Activated naive CD4-positive, alpha-beta T cell (primary cell): ENCODE measurements at regions not wholly inside any gene's neighbourhood (a gene's known extent, or its start where the extent isn't known, plus 50 kb on each side); places are given as distances from the start of the nearest gene placed in this dataset.

Source experiments
- DNase-seq, 4 experiments: peaks; one replicate each; lab custom pipeline; 2025; lab: John Stamatoyannopoulos, UW

GRCh38 chr11:104432526-104432925 lies 268.6 kb upstream of the PDGFD start:
- no peak for DNase-seq

- DNase-seq = no peak
Observed at GRCh38 chr11:104422324-104422944, 258.5 kb upstream of the PDGFD start.

GRCh38 chr11:104410336-104410735 lies 246.4 kb upstream of the PDGFD start:
- DNase-seq = no peak

- no peak for DNase-seq
Observed at GRCh38 chr11:104408630-104409029, 244.7 kb upstream of the PDGFD start.

GRCh38 chr11:104405277-104405676 lies 241.3 kb upstream of the PDGFD start:
- DNase-seq = no peak

GRCh38 chr11:104404231-104405175 lies 240.6 kb upstream of the PDGFD start:
- DNase-seq = no peak

- DNase-seq = no peak
Observed at GRCh38 chr11:104402812-104403521, 239.0 kb upstream of the PDGFD start.

- DNase-seq = no peak
Observed at GRCh38 chr11:104394508-104394907, 230.6 kb upstream of the PDGFD start.

- DNase-seq = no peak
Observed at GRCh38 chr11:104390651-104391050, 226.7 kb upstream of the PDGFD start.

GRCh38 chr11:104385884-104386283 lies 221.9 kb upstream of the PDGFD start:
- no peak for DNase-seq

- DNase-seq = no peak
Observed at GRCh38 chr11:104380358-104380757, 216.4 kb upstream of the PDGFD start.

GRCh38 chr11:104372111-104372510 lies 208.2 kb upstream of the PDGFD start:
- DNase-seq = no peak

- no peak for DNase-seq
Observed at GRCh38 chr11:104370478-104370877, 206.5 kb upstream of the PDGFD start.

GRCh38 chr11:104369761-104370160 lies 205.8 kb upstream of the PDGFD start:
- DNase-seq = no peak

- DNase-seq = no peak
Observed at GRCh38 chr11:104366321-104366734, 202.4 kb upstream of the PDGFD start.

GRCh38 chr11:104365676-104366075 lies 201.7 kb upstream of the PDGFD start:
- no peak for DNase-seq

- DNase-seq = no peak
Observed at GRCh38 chr11:104361975-104362374, 198.0 kb upstream of the PDGFD start.

- DNase-seq = no peak
Observed at GRCh38 chr11:104352036-104352435, 188.1 kb upstream of the PDGFD start.

- no peak for DNase-seq
Observed at GRCh38 chr11:104343578-104343977, 179.6 kb upstream of the PDGFD start.

- no peak for DNase-seq
Observed at GRCh38 chr11:104340590-104340989, 176.6 kb upstream of the PDGFD start.

- DNase-seq = no peak
Observed at GRCh38 chr11:104339380-104339831, 175.5 kb upstream of the PDGFD start.

- DNase-seq = no peak
Observed at GRCh38 chr11:104338186-104338585, 174.2 kb upstream of the PDGFD start.

GRCh38 chr11:104337273-104337672 lies 173.3 kb upstream of the PDGFD start:
- no peak for DNase-seq
